Endothelial cell of umbilical vein (primary cell): ENCODE measurements at regions not wholly inside any gene's neighbourhood (a gene's known extent, or its start where the extent isn't known, plus 50 kb on each side); places are given as distances from the start of the nearest gene placed in this dataset.

Experiments
- BruUV-seq: library from RNA; stranded (reverse); fragments of 400-500 nt; replicated peaks from 2 replicates; lab custom pipeline; 2021; lab: Mats Ljungman, UMichigan
- CTCF ChIA-PET: fragments of 300-600, 350-600 bp; sonication (Branson Sonifier 250); formaldehyde crosslinking; loops from one replicate; lab custom pipeline; 2021; ENCODE audit warnings: antibody characterized with exemption, inconsistent platforms; lab: Charles Lee
- POLR2A ChIA-PET: fragments of 300-600, 350-600 bp; sonication (Branson Sonifier 250); formaldehyde crosslinking; loops from one replicate; lab custom pipeline; 2021; ENCODE audit warnings: antibody characterized with exemption, inconsistent platforms; lab: Charles Lee
- DNase-seq: peaks from one replicate; pipeline ENCODE4 v3.0.0-alpha.2; 2011; ENCODE audit warnings: low read depth, low spot score
- FAIRE-seq: peaks from 2 replicates; lab custom pipeline; 2011; peaks lifted over from hg19 to GRCh38; lab: Jason Lieb, UNC
- H2AFZ ChIP-seq: 2 replicates; pipeline ENCODE4 v1.6.0; 2012; ENCODE audit warnings: low read depth, low read length, control low read depth, inconsistent platforms
- H3K27ac ChIP-seq: 2 replicates; pipeline ENCODE4 v1.5.1; 2011; ENCODE audit warnings: low read depth, mild to moderate bottlenecking, control low read depth, low read length, moderate library complexity; ENCODE audit not compliant: insufficient read depth
- H3K27me3 ChIP-seq, 2 experiments: 2 replicates each; pipeline versions ENCODE4 v1.6.0 to v1.6.1; 2011; ENCODE audit warnings: low read length in 2 of 2, mixed read lengths in 1 of 2; ENCODE audit not compliant: control insufficient read depth in 2 of 2, insufficient read depth in 2 of 2
- H3K36me3 ChIP-seq, 2 experiments: 2 replicates in 1 of 2; 3 replicates in 1 of 2; pipeline ENCODE4 v1.5.1; 2011; ENCODE audit warnings: low read length in 2 of 2, mild to moderate bottlenecking in 1 of 2, moderate library complexity in 1 of 2; ENCODE audit not compliant: control insufficient read depth in 2 of 2, insufficient read depth in 2 of 2; ENCODE audit errors: extremely low read depth in 1 of 2
- H3K4me1 ChIP-seq: 3 replicates; pipeline ENCODE4 v1.5.1; 2011; ENCODE audit warnings: mild to moderate bottlenecking, low read length; ENCODE audit not compliant: control insufficient read depth, insufficient read depth; ENCODE audit errors: extremely low read depth
- H3K4me2 ChIP-seq: 2 replicates; pipeline ENCODE4 v1.6.1; 2011; ENCODE audit warnings: low read length, control low read depth, mixed read lengths; ENCODE audit not compliant: insufficient read depth
- H3K4me3 ChIP-seq, 3 experiments: fragments of 200-600 bp in 1 of 3; sonication (generic), shearing (Covaris generic) in 1 of 3; replicated peaks in 1 of 3; 2 replicates each; pipeline ENCODE4 v1.5.1; 2011 to 2016; ENCODE audit warnings: control low read depth in 3 of 3, low read length in 3 of 3, mild to moderate bottlenecking in 2 of 3, inconsistent platforms in 1 of 3, low read depth in 1 of 3, moderate library complexity in 1 of 3; ENCODE audit not compliant: insufficient read depth in 1 of 3
- H3K79me2 ChIP-seq: 2 replicates; pipeline ENCODE4 v1.6.0; 2012; ENCODE audit warnings: low read length, inconsistent platforms; ENCODE audit not compliant: control insufficient read depth, insufficient read depth
- H3K9ac ChIP-seq: replicated peaks from 2 replicates; pipeline ENCODE3; 2011; ENCODE audit warnings: low read length, control low read depth; ENCODE audit not compliant: insufficient read depth; ENCODE audit errors: extremely low read depth
- H3K9me1 ChIP-seq: replicated peaks from 3 replicates; pipeline ENCODE4 v1.6.0; 2011; ENCODE audit warnings: mild to moderate bottlenecking, low read length; ENCODE audit not compliant: control insufficient read depth, insufficient read depth; ENCODE audit errors: extremely low read depth
- H3K9me3 ChIP-seq: replicated peaks from 2 replicates; pipeline ENCODE4 v1.5.1; 2012; ENCODE audit warnings: low read length, inconsistent platforms; ENCODE audit not compliant: control insufficient read depth, insufficient read depth
- H4K20me1 ChIP-seq: replicated peaks from 2 replicates; pipeline ENCODE3; 2011; ENCODE audit warnings: mild to moderate bottlenecking, low read length; ENCODE audit not compliant: control insufficient read depth, insufficient read depth; ENCODE audit errors: extremely low read depth
- EZH2 ChIP-seq: IDR thresholded peaks from 2 replicates; pipeline ENCODE4 v1.6.1; 2012; ENCODE audit warnings: borderline replicate concordance, low read depth, mild to moderate bottlenecking, moderate library complexity, low read length, inconsistent platforms; ENCODE audit not compliant: severe bottlenecking
- FOS ChIP-seq: IDR thresholded peaks from 2 replicates; pipeline ENCODE4 v1.6.1; 2011; ENCODE audit warnings: mild to moderate bottlenecking, low read length, moderate library complexity, borderline replicate concordance; ENCODE audit not compliant: insufficient read depth
- GATA2 ChIP-seq: IDR thresholded peaks from 2 replicates; pipeline ENCODE4 v1.7.0; 2011; ENCODE audit warnings: low read depth, mild to moderate bottlenecking, moderate library complexity, mixed read lengths, low read length; ENCODE audit not compliant: insufficient read length, insufficient read depth
- JUN ChIP-seq: IDR thresholded peaks from 2 replicates; pipeline ENCODE4 v1.6.1; 2011; ENCODE audit warnings: borderline replicate concordance, low read depth; ENCODE audit not compliant: insufficient read length, insufficient read depth
- MYC ChIP-seq: IDR thresholded peaks from one replicate; pipeline ENCODE4 v1.6.1; 2011; ENCODE audit warnings: mild to moderate bottlenecking, low read depth, low read length
- POLR2A ChIP-seq: IDR thresholded peaks from 2 replicates; pipeline ENCODE4 v1.6.1; 2012; ENCODE audit warnings: low read depth, mild to moderate bottlenecking, control low read depth, low read length
- dilution Hi-C: fragments of 300-500 bp; cut with MboI; formaldehyde crosslinking; loops from one replicate; pipeline ENCODE4 v1.15.0; 2019; ENCODE audit warnings: low sequenced_read_pairs; ENCODE audit not compliant: extremely low pct_ligation_motif_present
- intact Hi-C: fragments of 100-400 bp; cut with micrococcal nuclease; formaldehyde crosslinking; loops from one replicate; pipeline ENCODE4 v1.10.0; 2022

GRCh38 chr9:21569721-21570120 lies 87.6 kb upstream of the IFNE start:
- no peaks in the 10 kb centered on the region for H3K4me1 ChIP-seq
- H4K20me1 ChIP-seq, result no peaks in the 10 kb centered on the region
- H2AFZ ChIP-seq, result no peak overlapping the region
- no peak for TF ChIP-seq GATA2
- TF ChIP-seq POLR2A, result no peak
- H3K27ac ChIP-seq, result no peak overlapping the region
- POLR2A ChIA-PET, result no interaction called here
- H3K9ac ChIP-seq, result no peak overlapping the region
- H3K4me3 ChIP-seq, result no peak overlapping the region
- no peak overlapping the region for H3K4me2 ChIP-seq
- H3K9me3 ChIP-seq, result no peaks in the 10 kb centered on the region
- no TSS peak for BruUV-seq
- dilution Hi-C loops, result loop anchor here (25.0 kb wide), 1 partner anchor 218 kb away; no protein-coding TSS in a partner anchor
- no peaks in the 10 kb centered on the region for H3K36me3 ChIP-seq
- FAIRE-seq (no peak), DNase-seq (no peak)
- no peaks in the 10 kb centered on the region for H3K27me3 ChIP-seq
- no peaks in the 10 kb centered on the region for H3K79me2 ChIP-seq
- H3K9me1 ChIP-seq, result no peaks in the 10 kb centered on the region
- CTCF ChIA-PET, result interaction anchor here (1.0 to 2.8 kb wide), 2 partner anchors 8 to 104 kb away, joined by 3 to 10 read pairs; no protein-coding TSS in a partner anchor
- intact Hi-C loops, result no loop called here

- H3K9me3 ChIP-seq, result no peaks in the 10 kb centered on the region
- intact Hi-C loops, result no loop called here
- TF ChIP-seq EZH2 (no peak), FOS (no peak), JUN (no peak), MYC (no peak)
- no TSS peak for BruUV-seq
- H3K4me1 ChIP-seq, result peaks cover 2% of the 10 kb centered on the region
- FAIRE-seq (no peak), DNase-seq (no peak)
- POLR2A ChIA-PET, result no interaction called here
- dilution Hi-C loops, result loop anchor here (25.0 kb wide), 1 partner anchor 217 kb away; no protein-coding TSS in a partner anchor
- H3K4me2 ChIP-seq, result no peak overlapping the region
- CTCF ChIA-PET, result interaction anchor here (1.3 to 2.8 kb wide), 4 partner anchors 9 to 105 kb away, joined by 3 to 11 read pairs (median 6); no protein-coding TSS in a partner anchor
- H2AFZ ChIP-seq, result no peak overlapping the region
- no peaks in the 10 kb centered on the region for H3K79me2 ChIP-seq
- H4K20me1 ChIP-seq, result no peaks in the 10 kb centered on the region
- H3K36me3 ChIP-seq, result no peaks in the 10 kb centered on the region
- H3K9ac ChIP-seq, result no peak overlapping the region
- H3K27ac ChIP-seq, result no peak overlapping the region
- H3K9me1 ChIP-seq, result no peaks in the 10 kb centered on the region
- no peaks in the 10 kb centered on the region for H3K27me3 ChIP-seq
- H3K4me3 ChIP-seq, result no peak overlapping the region
Observed at GRCh38 chr9:21570643-21571275, 88.6 kb upstream of the IFNE start.
